DLD1 (cell line): ENCODE measurements at regions not wholly inside any gene's neighbourhood (a gene's known extent, or its start where the extent isn't known, plus 50 kb on each side); places are given as distances from the start of the nearest gene placed in this dataset.

Source experiments
- in situ Hi-C: cut with HindIII; loops from 2 replicates; pipeline ENCODE4 v1.10.0; 2017; ENCODE audit warnings: low sequenced_read_pairs

DNA sequence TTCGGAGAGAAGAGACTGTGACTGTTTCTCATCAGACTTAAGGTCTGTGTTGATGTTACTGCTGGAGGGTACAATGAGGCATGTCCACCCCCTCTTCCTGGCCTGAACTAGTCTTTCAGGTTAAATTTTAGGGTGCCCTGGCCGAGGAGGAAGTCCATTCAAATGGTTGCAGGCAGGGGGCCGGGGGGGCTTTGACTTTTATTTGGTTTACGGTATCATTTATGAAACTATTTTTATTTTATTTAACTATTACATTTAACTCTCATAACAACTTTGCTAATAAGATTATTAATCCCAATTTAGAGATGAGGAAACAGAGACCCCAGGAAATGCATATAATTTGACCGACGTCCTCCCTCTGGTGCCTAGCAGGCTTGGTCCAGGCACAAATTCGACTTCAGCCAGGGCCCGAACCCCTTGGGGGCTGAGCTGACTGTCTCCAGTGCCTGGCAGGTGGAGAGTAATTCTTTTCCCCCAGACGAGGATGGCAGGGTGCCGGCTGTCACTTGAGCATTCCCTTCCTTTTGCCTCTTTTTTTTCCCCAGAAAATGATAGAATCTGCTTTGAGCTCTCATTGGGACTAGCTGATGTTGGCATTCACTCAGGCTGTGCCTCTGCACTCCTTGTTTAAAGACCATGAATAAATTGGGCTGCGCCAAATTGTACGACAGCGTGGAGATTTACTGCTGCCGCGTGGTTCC is 255.3 kb upstream of the SALL3 start:
- in situ Hi-C loops: no loop called here

DNA sequence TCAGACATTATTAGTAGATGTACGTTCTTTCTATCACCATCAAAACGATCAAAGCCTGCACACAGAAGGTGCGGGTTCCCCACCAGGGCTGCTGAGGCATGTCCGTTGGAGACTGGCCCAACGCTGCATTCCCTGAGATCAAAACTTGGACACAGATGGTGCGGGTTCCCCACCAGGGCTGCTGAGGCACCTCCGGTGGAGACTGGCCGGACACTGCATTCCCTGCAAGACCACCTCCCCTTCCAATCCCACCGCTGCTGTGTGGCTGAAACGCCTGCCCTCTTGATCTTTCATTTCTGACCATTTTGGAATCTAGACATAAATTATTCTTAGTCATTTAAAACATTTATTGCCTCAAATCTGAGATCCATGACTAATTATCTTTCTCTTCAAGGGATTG is 254.2 kb upstream of the SALL3 start:
- in situ Hi-C loops: no loop called here

DNA sequence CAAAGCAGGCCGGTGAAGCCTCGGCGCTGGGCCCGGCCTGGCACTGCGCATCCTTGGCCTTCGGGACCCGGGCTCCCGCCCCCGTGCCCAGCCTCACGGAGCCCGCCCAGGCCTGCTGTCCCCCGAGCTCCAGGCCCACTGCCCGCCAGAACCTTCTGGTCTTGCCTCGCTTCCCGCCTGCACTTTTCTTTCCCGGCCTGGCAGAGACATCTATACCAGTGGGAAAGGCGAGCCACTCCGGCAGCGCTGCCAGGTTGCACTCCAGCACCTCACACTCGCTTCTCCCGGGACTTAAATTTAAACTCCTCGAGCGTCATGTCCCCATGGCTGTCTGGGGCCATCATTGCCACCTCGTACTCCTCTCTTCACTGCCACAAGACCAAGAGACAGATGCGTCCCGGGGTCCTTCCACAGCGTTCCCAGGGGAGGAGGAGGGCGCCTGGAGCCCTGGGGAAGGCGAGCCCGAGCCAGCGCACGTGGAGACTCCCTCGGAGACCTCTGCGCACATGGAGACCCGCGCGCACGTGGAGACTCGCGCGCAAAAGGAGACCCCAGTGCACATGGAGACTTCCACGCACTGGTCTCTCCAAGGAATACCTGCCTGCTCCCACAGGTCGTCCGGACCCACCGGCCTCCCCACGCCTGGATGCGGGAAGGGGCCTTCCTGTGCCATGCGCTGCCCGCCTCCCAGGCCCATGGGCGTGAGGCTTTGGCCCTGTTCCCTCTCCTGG is 253.1 kb upstream of the SALL3 start:
- in situ Hi-C loops: no loop called here

DNA sequence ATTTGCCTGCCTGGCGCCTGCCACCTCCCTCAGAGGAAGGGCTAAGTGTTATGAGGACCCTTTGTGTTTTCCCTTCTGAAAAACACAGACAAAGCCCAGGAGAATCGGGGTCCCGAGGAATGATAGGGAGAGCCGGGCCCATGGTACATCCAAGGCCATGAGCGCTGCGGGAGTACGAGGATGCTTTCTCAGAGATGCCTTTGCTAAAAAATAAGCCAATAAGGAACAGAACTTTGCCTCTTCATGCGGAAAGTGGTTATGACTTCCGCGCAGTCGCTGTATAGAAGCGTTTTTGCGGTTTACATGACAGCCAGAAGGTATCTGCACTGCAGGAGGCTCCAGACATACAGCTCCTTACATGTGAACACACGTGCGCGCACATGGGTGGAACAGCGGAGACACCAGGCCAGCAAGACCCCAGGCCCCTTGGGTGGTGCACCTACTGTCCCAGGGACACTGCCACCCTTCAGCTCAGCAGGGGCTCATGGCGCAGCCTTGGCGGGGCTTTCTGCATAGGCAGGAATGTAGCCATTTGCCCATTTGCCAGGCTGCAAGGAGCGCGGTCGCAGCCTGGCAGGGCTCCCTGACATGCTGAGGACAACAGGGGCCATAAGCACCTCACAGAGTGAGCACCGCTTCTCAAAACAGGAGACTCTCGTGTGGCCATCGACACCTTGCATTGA is 252.4 kb upstream of the SALL3 start:
- in situ Hi-C loops: no loop called here

DNA sequence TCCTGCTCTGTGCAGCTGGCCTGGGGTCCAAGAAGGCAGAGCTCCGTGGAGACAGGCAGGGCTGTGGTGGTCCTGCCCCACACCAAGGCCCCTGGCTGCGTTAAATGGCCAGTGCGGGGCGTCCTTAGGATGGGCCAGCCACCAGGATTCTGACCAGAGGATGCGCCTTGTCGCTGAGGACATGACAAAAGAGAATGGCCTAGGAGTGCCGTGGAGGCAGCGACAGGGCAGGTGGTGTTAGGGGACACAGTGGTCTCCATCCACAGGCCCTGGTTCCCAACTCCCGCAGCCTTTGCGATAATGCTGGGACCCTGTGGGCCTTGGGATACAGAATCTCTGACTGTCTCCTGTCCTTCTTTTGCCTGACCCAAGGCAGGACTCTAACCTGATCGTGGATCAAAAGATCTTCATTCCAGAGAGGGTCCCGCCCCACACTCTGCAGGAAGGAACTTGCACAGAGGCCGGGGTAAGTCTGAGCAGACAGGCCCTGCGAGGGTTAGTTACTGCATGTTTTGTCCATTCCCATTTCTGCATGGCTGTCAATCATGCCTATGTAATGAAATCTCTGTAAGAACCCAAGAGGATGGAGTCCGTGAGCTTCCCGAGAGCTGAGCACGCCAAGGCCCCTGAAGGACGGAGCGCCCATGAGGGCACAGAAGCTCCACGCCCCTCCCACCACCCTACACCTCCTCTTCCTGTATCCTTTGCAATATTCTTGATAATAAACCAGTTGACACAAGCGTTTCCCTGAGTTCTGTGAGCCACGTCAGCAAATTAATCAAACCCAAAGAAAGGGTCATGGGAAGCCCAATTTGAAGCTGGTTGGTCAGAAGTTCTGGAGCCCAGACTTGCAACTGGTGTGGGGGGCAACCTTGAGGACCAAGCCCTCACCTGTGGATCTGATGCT is 251.5 kb upstream of the SALL3 start:
- in situ Hi-C loops: no loop called here

DNA sequence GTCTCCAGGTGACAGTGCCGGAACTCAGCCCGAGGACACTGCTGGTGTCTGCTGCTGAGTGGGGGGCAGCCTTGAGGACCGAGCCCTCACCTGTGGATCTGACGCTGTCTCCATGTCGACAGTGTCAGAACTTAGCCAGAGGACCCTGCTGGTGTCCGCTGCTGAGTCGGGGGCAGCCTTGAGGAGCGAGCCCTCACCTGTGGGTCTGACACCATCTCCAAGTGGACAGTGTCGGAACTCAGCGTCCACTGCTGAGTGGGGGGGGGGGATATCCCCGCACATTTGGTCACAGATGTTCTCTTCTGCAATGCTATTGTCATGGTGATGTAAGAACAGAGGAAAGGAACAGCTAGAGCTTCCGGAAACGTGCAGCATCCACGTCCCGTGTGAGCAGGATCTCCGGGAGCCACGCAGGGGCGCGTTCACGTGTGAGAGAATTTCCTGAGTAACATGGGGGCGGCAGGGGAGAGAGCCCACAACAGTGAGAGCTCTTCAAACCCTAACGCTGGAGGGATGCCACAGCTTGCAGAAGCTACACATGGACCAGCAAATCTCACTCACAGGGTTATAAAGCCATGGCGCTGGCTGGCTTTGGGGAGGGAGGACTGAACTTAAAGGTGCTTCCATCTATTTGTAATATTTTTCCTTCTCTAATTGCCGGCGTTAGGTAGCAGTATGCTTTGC is 250.7 kb upstream of the SALL3 start:
- in situ Hi-C loops: no loop called here

DNA sequence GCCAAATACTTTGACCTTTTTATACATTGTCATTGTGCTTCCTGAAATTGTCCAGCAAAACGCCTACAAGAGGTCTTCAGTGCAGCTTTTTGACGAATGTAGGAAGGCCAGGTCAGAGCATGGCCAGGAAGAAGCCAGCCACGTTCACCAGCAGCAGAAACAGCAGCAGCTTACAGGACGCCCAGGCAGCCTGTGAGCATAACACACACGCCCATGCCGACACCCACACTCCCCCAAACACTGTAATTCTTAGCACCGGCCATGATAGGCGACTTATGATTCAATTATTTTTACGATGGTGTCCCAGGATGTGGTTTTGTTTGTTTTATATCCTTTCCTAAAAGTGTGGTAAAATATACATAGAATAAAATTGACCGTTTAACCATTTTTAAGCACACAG is 249.1 kb upstream of the SALL3 start:
- in situ Hi-C loops: no loop called here

DNA sequence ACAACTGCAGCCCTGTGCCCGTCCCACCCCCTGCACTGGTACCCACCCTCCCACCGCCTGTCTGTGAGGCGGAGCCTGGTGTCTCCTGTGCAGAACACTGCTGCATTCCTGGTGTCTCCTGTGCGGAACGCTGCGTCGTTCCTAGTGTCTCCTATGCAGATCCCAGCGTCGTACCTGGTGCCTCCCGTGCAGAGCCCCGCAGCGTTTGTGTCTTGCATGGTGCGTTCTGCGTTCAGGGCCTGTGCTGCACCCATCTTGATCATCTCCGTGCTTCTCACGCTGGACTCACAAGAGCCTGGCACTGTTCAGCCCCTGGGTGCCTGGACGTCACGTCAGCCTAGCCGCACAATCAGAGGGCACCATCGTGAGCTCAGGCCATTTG is 248.6 kb upstream of the SALL3 start:
- in situ Hi-C loops: no loop called here

DNA sequence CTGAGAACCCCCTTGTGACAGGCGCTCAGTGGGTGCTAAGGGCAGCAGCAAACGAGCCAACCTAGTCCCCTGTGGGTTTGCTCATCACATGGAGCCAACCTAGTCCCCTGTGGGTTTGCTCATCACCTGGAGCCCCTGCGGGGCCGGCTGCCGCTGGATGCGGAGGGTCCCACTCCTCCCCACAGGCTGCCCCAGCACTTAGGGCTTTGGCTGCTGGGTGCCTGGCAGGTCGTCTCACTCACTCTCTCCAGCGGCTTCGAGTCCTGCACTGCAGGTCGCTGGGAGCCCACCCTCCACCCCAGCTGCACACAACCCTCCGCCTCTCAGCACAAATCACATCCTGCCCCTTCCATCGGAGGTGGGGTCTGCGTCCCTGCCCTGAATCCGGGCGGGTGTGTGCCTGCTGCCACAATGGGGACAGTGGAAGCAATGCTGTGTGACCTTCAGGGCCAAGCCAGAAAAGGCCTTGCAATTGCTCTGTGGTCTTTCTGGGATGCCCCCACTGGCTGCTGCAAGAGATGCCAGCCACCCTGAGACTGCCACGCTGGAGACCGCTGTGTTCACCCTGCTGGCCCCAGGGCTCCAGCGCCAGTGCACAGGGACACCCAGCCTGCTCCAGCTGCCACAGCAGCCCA is 248.1 kb upstream of the SALL3 start:
- in situ Hi-C loops: no loop called here

DNA sequence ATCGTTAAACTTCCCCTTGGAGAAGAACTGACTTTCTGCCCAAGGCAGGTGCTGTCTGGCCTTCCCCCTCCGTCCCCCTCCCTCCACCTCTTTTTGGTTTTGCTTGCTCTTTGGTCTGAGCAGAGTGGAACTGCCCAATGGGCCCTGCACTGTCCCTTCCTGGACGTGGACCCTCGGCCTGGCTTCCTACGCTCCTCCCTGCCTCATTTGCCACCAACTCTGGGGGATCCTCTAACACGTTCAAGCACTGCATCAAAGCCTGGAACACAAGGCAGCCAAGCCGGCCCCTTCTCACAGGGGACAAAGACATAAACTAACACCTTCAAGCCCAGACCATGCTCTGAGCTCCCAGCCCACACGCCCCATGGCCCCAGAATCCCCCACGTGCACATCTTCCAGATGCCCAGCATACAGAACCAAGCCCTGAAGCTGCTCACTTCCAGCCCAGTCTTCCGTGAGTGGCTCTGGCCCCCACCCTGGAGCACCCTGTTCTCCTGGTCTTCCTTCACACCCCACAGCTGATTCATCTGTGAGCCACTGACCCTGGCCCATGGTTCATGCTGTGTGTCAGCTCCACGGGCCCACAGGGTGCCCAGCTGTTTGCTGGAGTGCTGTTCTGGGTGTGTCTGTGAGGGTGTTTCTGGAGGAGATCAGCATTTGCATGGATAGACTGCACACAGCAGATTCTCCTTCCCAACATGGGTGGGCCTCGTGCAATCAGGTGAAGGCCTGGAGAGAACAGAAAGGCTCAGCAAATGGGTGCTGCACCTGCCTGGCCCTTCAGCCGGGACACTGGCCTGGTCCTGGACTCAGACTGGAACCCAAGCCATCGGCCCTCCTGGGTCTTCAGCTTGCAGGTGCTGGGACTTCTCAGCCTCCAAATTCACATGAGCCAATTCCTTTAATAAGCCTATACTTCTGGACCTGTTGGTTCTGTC is 247.1 kb upstream of the SALL3 start:
- in situ Hi-C loops: no loop called here

DNA sequence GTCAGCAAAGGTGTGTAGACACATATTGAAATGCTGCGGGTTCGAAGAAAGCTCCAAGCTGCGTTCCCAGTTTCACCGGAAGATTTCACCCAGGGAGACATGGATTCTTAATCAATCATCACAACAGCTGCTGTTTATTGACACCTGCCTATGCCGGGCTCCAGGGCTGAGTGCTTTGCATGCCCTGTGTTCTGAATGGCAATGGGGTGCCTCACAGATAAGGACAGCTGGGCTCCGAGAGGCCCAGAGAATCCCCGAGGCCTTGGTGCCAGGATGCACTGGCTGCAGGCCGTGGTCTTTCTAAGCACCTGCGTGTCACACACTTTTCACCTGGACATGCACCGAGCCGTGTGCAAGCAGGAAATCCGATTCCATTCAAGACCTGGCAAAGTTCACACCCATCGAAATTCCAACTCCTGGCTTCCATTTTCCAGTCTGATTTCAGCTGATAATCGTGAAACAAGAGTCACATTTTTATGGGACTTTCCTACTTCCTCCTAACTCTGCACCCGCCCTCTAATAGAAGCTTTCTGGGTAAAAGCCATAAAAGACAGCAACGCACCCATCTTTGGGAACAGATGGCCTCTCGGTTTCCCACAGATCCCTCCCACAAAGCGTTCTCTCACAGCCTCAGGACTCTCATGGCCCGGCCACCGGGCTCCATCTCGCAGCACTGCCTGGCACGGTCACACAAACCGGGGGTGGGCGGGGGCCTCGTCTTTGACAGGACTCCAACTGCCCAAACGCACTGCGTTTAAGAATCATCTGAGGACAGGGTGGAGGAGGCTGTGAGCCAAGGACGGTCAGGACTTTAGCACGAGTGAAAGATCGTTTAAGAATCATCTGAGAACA is 245.6 kb upstream of the SALL3 start:
- in situ Hi-C loops: no loop called here

DNA sequence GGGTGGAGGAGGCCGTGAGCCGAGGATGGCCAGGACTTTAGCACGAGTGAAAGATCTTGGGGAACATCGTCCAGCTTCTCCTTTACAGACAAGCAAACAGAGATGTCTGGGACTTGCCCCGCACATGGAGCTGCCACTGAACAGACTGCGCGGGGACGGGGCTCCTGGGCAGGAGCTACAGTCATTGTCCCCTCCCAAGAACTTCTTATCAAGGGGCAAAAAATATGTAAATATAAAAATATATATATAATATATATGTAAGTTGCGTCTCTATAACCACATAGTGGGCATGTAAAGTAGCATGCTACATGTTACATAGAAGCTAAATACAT is 245.0 kb upstream of the SALL3 start:
- in situ Hi-C loops: no loop called here

DNA sequence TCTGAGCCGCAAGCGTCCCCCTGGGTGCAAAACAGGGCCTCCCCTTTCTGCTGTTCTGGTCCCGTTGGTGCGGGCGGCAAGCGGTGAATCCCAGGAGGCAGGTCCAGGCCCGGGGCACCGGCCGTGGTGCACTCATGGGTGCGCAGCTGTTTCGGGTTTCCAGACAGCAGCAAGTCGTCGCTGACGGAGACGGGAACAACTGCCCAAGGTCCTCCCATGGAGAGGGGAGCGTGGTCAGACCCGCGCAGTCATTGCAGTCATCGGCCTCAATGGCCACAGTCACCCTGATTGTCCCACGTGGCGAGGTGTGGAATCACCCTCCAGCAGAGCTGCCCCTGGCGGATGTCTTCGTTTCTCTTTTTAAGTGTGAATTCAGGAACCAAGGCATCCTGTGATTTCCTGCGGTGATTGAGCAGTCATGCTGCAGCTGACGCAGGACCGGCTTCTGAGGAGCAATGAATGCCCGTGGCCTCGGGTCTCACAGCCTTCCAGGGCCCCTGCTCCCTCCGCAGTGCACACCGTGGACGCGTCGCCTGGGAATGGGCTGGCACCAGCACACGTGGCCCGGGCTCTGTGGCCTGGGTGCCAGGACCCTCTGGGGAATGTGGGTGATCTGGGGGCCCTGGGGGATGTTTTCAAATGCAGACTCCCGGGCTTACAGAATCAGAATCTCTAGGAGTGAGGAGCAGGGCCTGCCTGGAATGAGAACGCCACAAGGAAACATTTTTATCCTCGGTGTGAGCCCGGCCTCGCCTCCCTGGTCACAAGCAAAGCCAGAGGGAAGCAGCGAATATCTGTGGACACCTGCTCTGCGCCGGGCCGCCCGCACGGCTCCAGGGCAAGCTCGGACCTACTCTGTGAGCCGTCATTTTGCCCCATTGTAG is 244.2 kb upstream of the SALL3 start:
- in situ Hi-C loops: no loop called here

DNA sequence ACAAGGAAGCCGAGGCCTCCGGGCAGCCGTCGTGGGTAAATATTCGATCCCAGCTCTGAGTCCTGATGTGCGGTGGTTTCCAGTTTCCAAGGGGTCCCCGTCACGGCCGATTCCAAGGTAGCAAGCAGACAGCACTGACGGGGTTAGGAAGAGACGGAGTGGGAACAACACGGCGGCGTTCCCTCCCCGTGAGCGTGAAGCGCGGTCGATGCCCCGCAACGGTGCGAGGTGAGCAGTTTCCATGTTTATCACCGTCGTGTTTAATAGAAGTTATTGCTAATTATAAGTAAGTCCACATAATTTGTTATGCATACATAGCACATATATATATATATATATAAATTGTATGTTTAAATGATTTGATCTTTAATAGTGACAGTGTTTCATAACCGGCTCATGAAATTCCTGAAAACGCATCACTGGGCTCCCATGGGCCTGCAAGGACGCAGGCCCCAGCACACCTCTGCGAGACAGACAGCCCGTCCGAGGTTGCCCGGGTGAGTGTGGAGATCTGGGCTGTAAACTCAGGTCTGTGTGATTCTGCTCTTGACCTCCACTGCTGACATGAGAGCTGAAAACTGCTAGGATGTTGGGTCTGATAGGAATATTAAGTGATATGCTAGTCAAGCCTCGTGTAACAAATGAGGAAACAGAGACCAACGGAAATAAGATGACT is 243.5 kb upstream of the SALL3 start:
- in situ Hi-C loops: no loop called here

DNA sequence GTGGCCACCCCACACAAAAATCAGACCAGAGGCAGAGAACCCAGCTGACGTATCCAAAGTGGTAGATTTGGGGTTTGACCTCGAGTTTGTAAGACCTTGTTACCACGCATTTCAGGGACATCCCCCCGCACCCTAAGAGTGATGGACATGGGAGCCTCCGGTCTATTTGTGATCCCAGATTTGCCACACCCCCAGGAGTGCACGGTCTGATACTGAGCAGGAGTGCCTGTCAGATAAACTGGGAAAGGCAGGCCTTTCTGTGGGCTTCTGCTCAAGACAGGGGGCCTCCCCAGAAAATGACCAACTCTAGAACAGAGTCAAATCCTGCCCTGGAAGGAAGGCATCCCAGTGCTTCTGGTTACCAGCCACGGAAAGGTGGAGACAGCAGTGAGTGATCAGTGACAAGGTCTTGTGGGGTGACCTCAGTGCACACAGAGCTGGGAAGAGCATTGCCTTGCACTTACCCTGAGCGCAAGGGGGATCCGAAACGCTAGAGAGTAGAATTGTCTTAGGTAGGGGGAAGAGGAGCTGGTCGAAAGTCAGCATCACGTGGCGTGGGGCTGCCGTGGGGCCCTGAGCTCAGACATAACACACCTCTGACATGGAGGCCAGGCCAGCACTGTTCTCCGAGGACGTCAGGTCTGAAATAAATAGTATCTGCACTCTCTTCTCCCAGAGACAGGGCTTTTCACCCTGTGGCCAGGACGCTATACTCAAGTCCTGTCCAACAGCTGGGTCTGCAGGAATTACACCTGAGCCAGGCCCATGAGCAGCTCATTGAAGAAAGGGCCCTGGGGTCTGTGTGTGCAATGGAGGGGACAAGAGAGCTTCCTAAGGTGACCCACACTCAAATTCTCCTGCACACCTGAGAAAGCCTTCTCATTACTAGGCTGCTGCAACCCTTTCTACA is 242.4 kb upstream of the SALL3 start:
- in situ Hi-C loops: no loop called here
